ENCODE measurements at regions not wholly inside any gene's neighbourhood (a gene's known extent, or its start where the extent isn't known, plus 50 kb on each side); places are given as distances from the start of the nearest gene placed in this dataset.

GRCh38 chr9:102101723-102102122, 363.3 kb upstream of the GRIN3A start:
- TF ChIP-seq POLR2A (IDR thresholded peaks at IDR 0.05) (no peak), CTCF (IDR thresholded peaks at IDR 0.05) (no peak)
